OCI-M2 (cell line): ENCODE measurements at regions not wholly inside any gene's neighbourhood (a gene's known extent, or its start where the extent isn't known, plus 50 kb on each side); places are given as distances from the start of the nearest gene placed in this dataset.

Experiments
- DNase-seq: peaks from one replicate; lab custom pipeline; 2025; ENCODE audit not compliant: unreplicated experiment; lab: John Stamatoyannopoulos, UW

- DNase-seq: peak; percentile 85
These were observed 126.9 kb downstream of the MRM1 start for GRCh38 chr17:36728030-36728991.

GRCh38 chr17:36730095-36730808 lies 128.9 kb downstream of the MRM1 start:
- no peak for DNase-seq

GRCh38 chr17:36730857-36731490 lies 129.6 kb downstream of the MRM1 start:
- no peak for DNase-seq

GRCh38 chr17:36731811-36732210 lies 130.4 kb downstream of the MRM1 start:
- DNase-seq: no peak

- DNase-seq: no peak
These were observed 131.0 kb downstream of the MRM1 start for GRCh38 chr17:36732351-36732750.

GRCh38 chr17:36736201-36737156 lies 135.1 kb downstream of the MRM1 start:
- no peak for DNase-seq

- no peak for DNase-seq
These were observed 137.8 kb downstream of the MRM1 start for GRCh38 chr17:36739208-36739607.

- DNase-seq: no peak
These were observed 138.8 kb downstream of the MRM1 start for GRCh38 chr17:36740157-36740556.

- DNase-seq: no peak
These were observed 139.9 kb downstream of the MRM1 start for GRCh38 chr17:36741019-36741902.

- DNase-seq: no peak
These were observed 141.1 kb downstream of the MRM1 start for GRCh38 chr17:36742267-36743000.

GRCh38 chr17:36743130-36743529 lies 141.7 kb downstream of the MRM1 start:
- no peak for DNase-seq

- no peak for DNase-seq
These were observed 145.1 kb downstream of the MRM1 start for GRCh38 chr17:36746381-36747053.

GRCh38 chr17:36747861-36748260 lies 146.5 kb downstream of the MRM1 start:
- DNase-seq: no peak

GRCh38 chr17:36748272-36748671 lies 146.9 kb downstream of the MRM1 start:
- no peak for DNase-seq

GRCh38 chr17:36749493-36749892 lies 148.1 kb downstream of the MRM1 start:
- no peak for DNase-seq

GRCh38 chr17:36750316-36750885 lies 149.0 kb downstream of the MRM1 start:
- DNase-seq: no peak

GRCh38 chr17:36752096-36752888 lies 150.9 kb downstream of the MRM1 start:
- DNase-seq: no peak
